HepG2 (cell line): ENCODE measurements at regions not wholly inside any gene's neighbourhood (a gene's known extent, or its start where the extent isn't known, plus 50 kb on each side); places are given as distances from the start of the nearest gene placed in this dataset.

Experiments
- CTCF ChIP-seq: sonication (generic); formaldehyde crosslinking; IDR thresholded peaks from 2 replicates; pipeline ENCODE4 v1.5.0; 2020; ENCODE audit warnings: mild to moderate bottlenecking, missing genetic modification reagents, moderate library complexity
- SETDB1 ChIP-seq: sonication (generic); formaldehyde crosslinking; IDR thresholded peaks from 2 replicates; pipeline ENCODE4 v1.5.1; 2020; ENCODE audit warnings: missing genetic modification reagents, mild to moderate bottlenecking, borderline replicate concordance
- TARDBP ChIP-seq: sonication (generic); formaldehyde crosslinking; IDR thresholded peaks from 2 replicates; pipeline ENCODE4 v1.8.0; 2022; ENCODE audit warnings: mild to moderate bottlenecking, missing genetic modification reagents
- ZNF124 ChIP-seq: sonication (generic); formaldehyde crosslinking; IDR thresholded peaks from 2 replicates; pipeline ENCODE4 v1.4.0; 2020; ENCODE audit warnings: missing genetic modification reagents
- ZNF652 ChIP-seq: IDR thresholded peaks from 2 replicates; pipeline ENCODE4 v1.6.1; 2016; ENCODE audit warnings: low read depth, borderline replicate concordance
- ZSCAN31 ChIP-seq: sonication (generic); formaldehyde crosslinking; IDR thresholded peaks from 2 replicates; pipeline ENCODE4 v1.5.0; 2020; ENCODE audit warnings: low read depth, mild to moderate bottlenecking, missing genetic modification reagents
- TF ChIP-seq, protein P1 (sequence below), 2 experiments: sonication (generic) in 1 of 2; formaldehyde crosslinking in 1 of 2; IDR thresholded peaks; 2 replicates each; pipeline versions ENCODE4 v1.5.1 to v1.6.1; 2011 to 2020; ENCODE audit warnings: borderline replicate concordance in 1 of 2, low read depth in 1 of 2, low read length in 1 of 2, mild to moderate bottlenecking in 1 of 2, missing genetic modification reagents in 1 of 2, moderate library complexity in 1 of 2

GRCh38 chr18:73954268-73954667 lies 193.4 kb downstream of the FBXO15 start:
- TF ChIP-seq CTCF (CRISPR knock-in tag) (no peak), TARDBP (CRISPR knock-in tag) (no peak), SETDB1 (CRISPR knock-in tag) (no peak), ZNF124 (CRISPR knock-in tag) (no peak), ZNF652 (CRISPR knock-in tag) (no peak), ZSCAN31 (CRISPR knock-in tag) (no peak)
- TF ChIP-seq, protein P1, sequence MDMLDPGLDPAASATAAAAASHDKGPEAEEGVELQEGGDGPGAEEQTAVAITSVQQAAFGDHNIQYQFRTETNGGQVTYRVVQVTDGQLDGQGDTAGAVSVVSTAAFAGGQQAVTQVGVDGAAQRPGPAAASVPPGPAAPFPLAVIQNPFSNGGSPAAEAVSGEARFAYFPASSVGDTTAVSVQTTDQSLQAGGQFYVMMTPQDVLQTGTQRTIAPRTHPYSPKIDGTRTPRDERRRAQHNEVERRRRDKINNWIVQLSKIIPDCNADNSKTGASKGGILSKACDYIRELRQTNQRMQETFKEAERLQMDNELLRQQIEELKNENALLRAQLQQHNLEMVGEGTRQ (IDR thresholded peaks at IDR 0.05; ENCODE audit: low read depth, low read length) = no peak
- TF ChIP-seq, protein P1 (CRISPR knock-in tag; IDR thresholded peaks at IDR 0.05; ENCODE audit: borderline replicate concordance) = no peak
